Mucosa of descending colon (tissue), 3 donors: ENCODE measurements at regions not wholly inside any gene's neighbourhood (a gene's known extent, or its start where the extent isn't known, plus 50 kb on each side); places are given as distances from the start of the nearest gene placed in this dataset.

ENCODE experiments used
- ATAC-seq: fragments of 200-7000 bp; cut with Tn5 transposase; one replicate; pipeline ENCODE4 v1.9.1; 2020; ENCODE audit warnings: mild to moderate bottlenecking, moderate library complexity
- DNase-seq, 3 donors: peaks; one replicate each; pipeline ENCODE4 v3.0.0-alpha.2; 2020
- H3K36me3 ChIP-seq: fragments of 200-600 bp; one replicate; pipeline ENCODE4 v1.8.0; 2021; ENCODE audit warnings: low read depth, mild to moderate bottlenecking
- H3K4me1 ChIP-seq: fragments of 200-600 bp; one replicate; pipeline ENCODE4 v1.8.0; 2021; ENCODE audit warnings: low read depth, mild to moderate bottlenecking
- H3K4me3 ChIP-seq: fragments of 200-600 bp; one replicate; pipeline ENCODE4 v1.8.0; 2021; ENCODE audit warnings: mild to moderate bottlenecking
- H3K9me3 ChIP-seq: fragments of 200-600 bp; one replicate; pipeline ENCODE4 v1.8.0; 2021; ENCODE audit warnings: mild to moderate bottlenecking
- CTCF ChIP-seq: fragments of 200-600 bp; IDR thresholded peaks from one replicate; pipeline ENCODE4 v1.8.0; 2022; ENCODE audit warnings: antibody characterized with exemption, mild to moderate bottlenecking
- intact Hi-C, 2 donors: fragments of 100-400 bp; cut with DNase I in 1 of 2; cut with micrococcal nuclease in 1 of 2; formaldehyde crosslinking; loops; one replicate each; pipeline versions ENCODE4 v1.11.0 to v1.11.1; 2022; cut with DNase I, micrococcal nuclease
- donor health status: DM: no; HTN: no; CAD: no; lungs with moderate emphysema.
- donor health status: DM: no; HTN: no; CAD: no.
- donor health status: DM: no; HTN: yes; CAD: no.

GRCh38 chr9:2407450-2407849, 214.1 kb upstream of the VLDLR start:
- no peak for TF ChIP-seq CTCF
- Histone ChIP-seq H3K4me3 (no peak overlapping the region), H3K36me3 (no peaks in the 10 kb centered on the region), H3K9me3 (no peaks in the 10 kb centered on the region), H3K4me1 (no peaks in the 10 kb centered on the region)
- ATAC-seq, result no peak
- no peak for DNase-seq
- intact Hi-C loops, result no loop called here

GRCh38 chr9:2411459-2412215, 209.9 kb upstream of the VLDLR start:
- Histone ChIP-seq H3K9me3 (no peaks in the 10 kb centered on the region), H3K4me1 (no peaks in the 10 kb centered on the region), H3K4me3 (no peak overlapping the region), H3K36me3 (no peaks in the 10 kb centered on the region)
- intact Hi-C loops, result no loop called here
- TF ChIP-seq CTCF, result no peak
- DNase-seq (no peak), ATAC-seq (no peak)

GRCh38 chr9:2413160-2413805, 208.3 kb upstream of the VLDLR start:
- H3K36me3 ChIP-seq, result no peaks in the 10 kb centered on the region
- H3K4me3 ChIP-seq, result no peak overlapping the region
- no peak for DNase-seq
- H3K9me3 ChIP-seq, result no peaks in the 10 kb centered on the region
- no peak for TF ChIP-seq CTCF
- ATAC-seq, result no peak
- intact Hi-C loops, result no loop called here
- no peaks in the 10 kb centered on the region for H3K4me1 ChIP-seq

GRCh38 chr9:2414465-2414864, 207.1 kb upstream of the VLDLR start:
- no peaks in the 10 kb centered on the region for H3K9me3 ChIP-seq
- no peaks in the 10 kb centered on the region for H3K36me3 ChIP-seq
- no peak overlapping the region for H3K4me3 ChIP-seq
- no peak for TF ChIP-seq CTCF
- intact Hi-C loops, result no loop called here
- no peak for ATAC-seq
- no peaks in the 10 kb centered on the region for H3K4me1 ChIP-seq
- DNase-seq, result no peak

- intact Hi-C loops, result no loop called here
- no peak for ATAC-seq
- TF ChIP-seq CTCF, result no peak
These were observed 206.3 kb upstream of the VLDLR start for GRCh38 chr9:2415326-2415725.

More at GRCh38 chr9:2415326-2415725, 206.3 kb upstream of the VLDLR start:
- Histone ChIP-seq H3K9me3 (no peaks in the 10 kb centered on the region), H3K36me3 (no peaks in the 10 kb centered on the region), H3K4me1 (no peaks in the 10 kb centered on the region), H3K4me3 (no peak overlapping the region)
- no peak for DNase-seq
